RPMI7951 (cell line): ENCODE measurements at regions not wholly inside any gene's neighbourhood (a gene's known extent, or its start where the extent isn't known, plus 50 kb on each side); places are given as distances from the start of the nearest gene placed in this dataset.

ENCODE experiments used
- DNase-seq: peaks from one replicate; pipeline ENCODE4 v3.0.0-alpha.2; 2012; ENCODE audit warnings: low read depth

GRCh38 chr12:107549651-107550480, 135.7 kb upstream of the PWP1 start:
- no peak for DNase-seq

GRCh38 chr12:107551434-107551833, 134.2 kb upstream of the PWP1 start:
- no peak for DNase-seq

GRCh38 chr12:107552263-107552662, 133.3 kb upstream of the PWP1 start:
- DNase-seq, result no peak

- DNase-seq, result no peak
Measured at GRCh38 chr12:107553211-107553765, 132.3 kb upstream of the PWP1 start.

- no peak for DNase-seq
Measured at GRCh38 chr12:107554941-107555340, 130.7 kb upstream of the PWP1 start.

GRCh38 chr12:107557026-107557425, 128.6 kb upstream of the PWP1 start:
- no peak for DNase-seq

GRCh38 chr12:107557589-107558100, 128.0 kb upstream of the PWP1 start:
- DNase-seq, result no peak

- DNase-seq, result no peak
Measured at GRCh38 chr12:107558141-107558815, 127.3 kb upstream of the PWP1 start.

GRCh38 chr12:107558816-107559382, 126.7 kb upstream of the PWP1 start:
- DNase-seq, result no peak

- DNase-seq, result peak; percentile 13
Measured at GRCh38 chr12:107560165-107560898, 125.3 kb upstream of the PWP1 start.

- no peak for DNase-seq
Measured at GRCh38 chr12:107560899-107561285, 124.7 kb upstream of the PWP1 start.

GRCh38 chr12:107564946-107565345, 120.7 kb upstream of the PWP1 start:
- DNase-seq, result no peak

- DNase-seq, result no peak
Measured at GRCh38 chr12:107565551-107565950, 120.0 kb upstream of the PWP1 start.

GRCh38 chr12:107567876-107568619, 117.6 kb upstream of the PWP1 start:
- no peak for DNase-seq

GRCh38 chr12:107568718-107569117, 116.9 kb upstream of the PWP1 start:
- DNase-seq, result no peak

- DNase-seq, result no peak
Measured at GRCh38 chr12:107570721-107571120, 114.9 kb upstream of the PWP1 start.

- no peak for DNase-seq
Measured at GRCh38 chr12:107571492-107571891, 114.1 kb upstream of the PWP1 start.

GRCh38 chr12:107574691-107575090, 110.9 kb upstream of the PWP1 start:
- no peak for DNase-seq

GRCh38 chr12:107580750-107581618, 104.6 kb upstream of the PWP1 start:
- DNase-seq, result no peak

GRCh38 chr12:107581619-107582015, 104.0 kb upstream of the PWP1 start:
- no peak for DNase-seq
